Thyroid gland (tissue), 4 donors: ENCODE measurements at regions not wholly inside any gene's neighbourhood (a gene's known extent, or its start where the extent isn't known, plus 50 kb on each side); places are given as distances from the start of the nearest gene placed in this dataset.

ENCODE experiments used
- DNase-seq, 2 donors: peaks; one replicate each; pipeline ENCODE4 v3.0.0-alpha.2; 2019
- H3K27ac ChIP-seq, 3 donors: fragments of 200-600 bp; sonication (generic); 1 replicate in 2 of 3; 2 replicates in 1 of 3; pipeline ENCODE4 v1.5.1; 2016 to 2019; ENCODE audit warnings: mild to moderate bottlenecking in 1 of 3, moderate library complexity in 1 of 3
- H3K27me3 ChIP-seq: fragments of 200-600 bp; sonication (generic); one replicate; pipeline ENCODE4 v1.5.1; 2019
- H3K36me3 ChIP-seq, 2 donors: fragments of 200-600 bp; sonication (generic); one replicate each; pipeline ENCODE4 v1.5.1; 2016 to 2019
- H3K4me1 ChIP-seq, 2 donors: fragments of 200-600 bp; sonication (generic); one replicate each; pipeline ENCODE4 v1.5.1; 2017 to 2019
- H3K4me3 ChIP-seq, 3 donors: fragments of 200-600 bp; sonication (generic); replicated peaks in 1 of 3; 1 replicate in 2 of 3; 2 replicates in 1 of 3; pipeline ENCODE4 v1.5.1; 2016; ENCODE audit warnings: mild to moderate bottlenecking in 1 of 3
- H3K9me3 ChIP-seq: fragments of 200-600 bp; sonication (generic); one replicate; pipeline ENCODE4 v1.5.1; 2017
- POLR2A ChIP-seq, 2 donors: fragments of 450-650 bp; IDR thresholded peaks; one replicate each; pipeline ENCODE4 v1.6.1; 2017; ENCODE audit warnings: antibody characterized with exemption in 2 of 2, mild to moderate bottlenecking in 2 of 2, moderate library complexity in 1 of 2
- WGBS, 2 donors: methylation state at CpG; one replicate each; pipeline ENCODE4 v1.1.5; 2017; 5-methylcytosine and 5-hydroxymethylcytosine counted together
- intact Hi-C: fragments of 100-400 bp; cut with DNase I; formaldehyde crosslinking; loops from one replicate; pipeline ENCODE4 v1.15.1; 2023
- TF ChIP-seq, protein P1 (sequence below), 6 experiments: fragments of 200-600 bp in 3 of 6; fragments of 450-650 bp in 3 of 6; sonication (generic) in 3 of 6; IDR thresholded peaks; one replicate each; pipeline ENCODE4 v1.5.1; 2016 to 2019; ENCODE audit warnings: antibody characterized with exemption in 6 of 6, mild to moderate bottlenecking in 2 of 6, inconsistent platforms in 1 of 6, moderate library complexity in 1 of 6

DNA sequence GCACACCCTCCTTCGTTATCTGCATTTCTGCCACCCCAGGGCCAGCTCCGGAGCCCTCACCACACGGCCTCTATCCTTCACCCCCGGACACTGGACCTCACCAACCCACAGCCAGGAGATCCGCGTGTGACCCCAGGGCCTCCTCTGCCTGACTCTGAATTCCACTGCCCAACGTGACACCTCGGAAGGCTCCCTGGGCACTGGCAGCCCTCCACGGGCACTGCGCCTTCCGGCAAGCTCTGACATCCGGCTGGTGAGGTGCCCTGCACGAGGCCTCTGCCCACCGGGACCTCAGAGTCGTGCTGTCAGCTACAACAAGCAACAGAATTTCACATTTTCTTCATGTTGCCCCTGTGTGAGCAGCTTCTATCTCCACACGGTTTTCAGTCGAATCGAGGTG is 148.3 kb downstream of the CRYBB2 start:
- no peak for TF ChIP-seq POLR2A (IDR thresholded peaks at IDR 0.05)
- TF ChIP-seq, protein P1, sequence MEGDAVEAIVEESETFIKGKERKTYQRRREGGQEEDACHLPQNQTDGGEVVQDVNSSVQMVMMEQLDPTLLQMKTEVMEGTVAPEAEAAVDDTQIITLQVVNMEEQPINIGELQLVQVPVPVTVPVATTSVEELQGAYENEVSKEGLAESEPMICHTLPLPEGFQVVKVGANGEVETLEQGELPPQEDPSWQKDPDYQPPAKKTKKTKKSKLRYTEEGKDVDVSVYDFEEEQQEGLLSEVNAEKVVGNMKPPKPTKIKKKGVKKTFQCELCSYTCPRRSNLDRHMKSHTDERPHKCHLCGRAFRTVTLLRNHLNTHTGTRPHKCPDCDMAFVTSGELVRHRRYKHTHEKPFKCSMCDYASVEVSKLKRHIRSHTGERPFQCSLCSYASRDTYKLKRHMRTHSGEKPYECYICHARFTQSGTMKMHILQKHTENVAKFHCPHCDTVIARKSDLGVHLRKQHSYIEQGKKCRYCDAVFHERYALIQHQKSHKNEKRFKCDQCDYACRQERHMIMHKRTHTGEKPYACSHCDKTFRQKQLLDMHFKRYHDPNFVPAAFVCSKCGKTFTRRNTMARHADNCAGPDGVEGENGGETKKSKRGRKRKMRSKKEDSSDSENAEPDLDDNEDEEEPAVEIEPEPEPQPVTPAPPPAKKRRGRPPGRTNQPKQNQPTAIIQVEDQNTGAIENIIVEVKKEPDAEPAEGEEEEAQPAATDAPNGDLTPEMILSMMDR (IDR thresholded peaks at IDR 0.05) = no peak
- whole genome bisulfite sequencing, 2 donors = 94 to 95% methylated on average over 16 to 18 of the region's 18 CpGs
- Histone ChIP-seq H3K9me3 (no peaks in the 10 kb centered on the region), H3K27ac (no peak overlapping the region), H3K4me3 (no peak overlapping the region), H3K36me3 (peaks cover 0 to 6% of the 10 kb centered on the region in 2 donors), H3K27me3 (no peaks in the 10 kb centered on the region), H3K4me1 (peaks cover 8 to 32% of the 10 kb centered on the region in 2 donors)
- no peak for DNase-seq
- intact Hi-C loops = loop anchor here (5.0 to 10.0 kb wide), 2 partner anchors 45 to 77 kb away; no protein-coding TSS in a partner anchor

DNA sequence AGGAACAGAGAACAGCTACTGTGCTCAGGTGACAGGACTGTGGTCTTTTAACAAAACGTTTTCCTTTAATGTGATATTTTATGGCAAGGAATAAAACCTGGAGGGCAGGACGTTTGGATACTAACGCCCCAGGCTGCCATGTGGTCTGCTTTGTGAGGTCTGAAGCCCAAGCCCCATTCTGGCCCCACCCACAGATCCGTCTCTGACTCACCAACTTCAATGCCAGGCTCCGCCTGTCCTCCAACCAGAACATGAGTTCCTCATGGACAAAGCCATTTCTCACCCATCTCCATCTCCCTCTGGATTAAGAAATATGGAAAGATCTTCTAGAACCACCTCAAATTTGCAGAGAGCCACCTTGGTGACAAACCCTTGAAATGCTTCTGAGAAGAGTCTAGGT is 148.8 kb downstream of the CRYBB2 start:
- intact Hi-C loops = loop anchor here (5.0 to 10.0 kb wide), 2 partner anchors 44 to 77 kb away; no protein-coding TSS in a partner anchor
- H3K27ac ChIP-seq = no peak overlapping the region
- no peaks in the 10 kb centered on the region for H3K9me3 ChIP-seq
- H3K36me3 ChIP-seq = peaks cover 0 to 6% of the 10 kb centered on the region in 2 donors
- peaks cover 8 to 28% of the 10 kb centered on the region in 2 donors for H3K4me1 ChIP-seq
- no peaks in the 10 kb centered on the region for H3K27me3 ChIP-seq
- TF ChIP-seq, protein P1 (IDR thresholded peaks at IDR 0.05) = no peak
- TF ChIP-seq POLR2A (IDR thresholded peaks at IDR 0.05) = no peak
- no peak for DNase-seq
- WGBS, 2 donors = 72 to 79% methylated on average over 5 of the region's 5 CpGs
- no peak overlapping the region for H3K4me3 ChIP-seq

DNA sequence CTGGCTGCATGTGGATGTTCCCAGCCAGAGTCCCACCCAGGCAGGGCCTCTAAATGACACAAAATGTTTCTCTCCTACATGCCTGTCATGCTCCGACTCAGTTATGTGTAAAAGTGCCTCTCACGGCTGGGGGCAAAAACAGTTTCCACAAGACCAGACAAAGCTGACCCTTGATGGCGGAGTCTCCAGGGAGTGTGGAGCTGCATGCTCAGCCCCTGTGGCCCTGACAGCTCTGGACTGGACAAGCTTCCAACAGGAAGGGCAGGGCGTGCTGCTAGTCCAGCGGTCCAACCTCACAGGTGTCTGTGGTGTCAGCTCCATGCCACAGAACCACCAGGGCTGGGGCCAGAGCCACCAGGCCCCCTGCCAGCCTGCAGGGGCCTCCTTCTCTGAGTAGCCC is 149.6 kb downstream of the CRYBB2 start:
- Histone ChIP-seq H3K9me3 (no peaks in the 10 kb centered on the region), H3K27ac (no peak overlapping the region), H3K4me3 (no peak overlapping the region), H3K27me3 (no peaks in the 10 kb centered on the region), H3K36me3 (peaks cover 0 to 6% of the 10 kb centered on the region in 2 donors), H3K4me1 (peaks cover 7 to 22% of the 10 kb centered on the region in 2 donors)
- TF ChIP-seq, protein P1 (IDR thresholded peaks at IDR 0.05) = no peak
- TF ChIP-seq POLR2A (IDR thresholded peaks at IDR 0.05) = no peak
- DNase-seq = no peak
- 74 to 76% methylated on average over 5 of the region's 5 CpGs for WGBS, 2 donors
- intact Hi-C loops = loop anchor here (5.0 to 10.0 kb wide), 2 partner anchors 43 to 76 kb away; no protein-coding TSS in a partner anchor

DNA sequence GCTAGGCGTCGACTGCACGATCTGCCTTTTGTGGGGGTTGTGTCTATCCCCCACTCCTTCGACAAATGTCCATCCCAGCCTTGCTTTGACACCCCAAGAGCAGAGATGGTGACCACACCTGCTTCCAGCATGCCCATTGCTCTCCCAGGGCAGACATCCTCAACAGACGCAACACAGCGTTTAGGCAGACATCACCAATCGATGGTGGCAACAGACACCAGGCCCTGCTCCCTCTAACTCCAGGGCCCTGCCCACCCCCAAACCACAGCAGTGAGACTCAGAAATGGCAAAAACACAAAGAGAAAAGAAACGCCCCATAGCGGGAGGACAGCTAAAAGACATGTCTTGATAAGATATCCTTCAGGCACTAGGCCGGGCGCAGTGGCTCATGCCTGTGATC is 150.9 kb downstream of the CRYBB2 start:
- Histone ChIP-seq H3K36me3 (peaks cover 5 to 6% of the 10 kb centered on the region in 2 donors), H3K27ac (no peak overlapping the region), H3K4me3 (no peak overlapping the region), H3K9me3 (no peaks in the 10 kb centered on the region), H3K4me1 (peaks cover 0 to 9% of the 10 kb centered on the region in 2 donors), H3K27me3 (no peaks in the 10 kb centered on the region)
- 95 to 97% methylated on average over 11 of the region's 11 CpGs for WGBS, 2 donors
- intact Hi-C loops = no loop called here
- DNase-seq = no peak
- TF ChIP-seq, protein P1 (IDR thresholded peaks at IDR 0.05) = no peak
- no peak for TF ChIP-seq POLR2A (IDR thresholded peaks at IDR 0.05)

DNA sequence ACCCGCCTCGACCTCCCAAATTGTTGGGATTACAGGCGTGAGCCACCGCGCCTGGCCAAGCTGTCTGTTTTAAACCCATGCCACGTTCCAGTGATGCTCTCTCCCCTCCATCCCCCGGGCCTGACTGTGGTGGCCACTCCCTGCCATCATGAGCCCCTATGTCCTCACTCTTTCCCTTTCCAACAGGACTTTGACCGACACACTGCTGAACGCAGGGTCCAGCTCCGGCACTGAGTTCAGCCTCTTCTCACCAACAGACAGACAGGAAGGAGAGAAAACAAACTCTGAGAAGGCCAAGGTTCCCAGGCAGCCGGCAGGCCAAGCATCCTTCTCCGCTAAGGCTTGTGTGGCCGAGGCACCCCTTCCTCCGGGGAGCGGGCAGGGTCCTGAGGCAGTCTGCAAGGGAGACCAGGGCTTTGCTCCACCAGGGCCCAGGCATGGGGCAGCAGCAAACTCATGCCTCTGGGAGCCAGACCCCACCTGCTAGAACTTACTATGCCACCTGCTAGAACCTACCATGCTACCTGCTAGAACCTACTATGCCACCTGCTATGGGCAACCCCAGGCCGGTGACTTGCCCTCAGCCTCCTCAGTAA is 152.7 kb downstream of the CRYBB2 start:
- 95% methylated on average over 12 to 16 of the region's 16 CpGs for WGBS, 2 donors
- no peak overlapping the region for H3K4me3 ChIP-seq
- H3K27ac ChIP-seq = no peak overlapping the region
- no peaks in the 10 kb centered on the region for H3K9me3 ChIP-seq
- H3K4me1 ChIP-seq = peaks cover 0 to 4% of the 10 kb centered on the region in 2 donors
- DNase-seq = no peak
- TF ChIP-seq POLR2A (IDR thresholded peaks at IDR 0.05) = no peak
- TF ChIP-seq, protein P1 (IDR thresholded peaks at IDR 0.05) = no peak
- H3K27me3 ChIP-seq = no peaks in the 10 kb centered on the region
- intact Hi-C loops = no loop called here
- H3K36me3 ChIP-seq = peaks cover 6 to 7% of the 10 kb centered on the region in 2 donors
